Ascending aorta (tissue), 2 donors: ENCODE measurements at regions not wholly inside any gene's neighbourhood (a gene's known extent, or its start where the extent isn't known, plus 50 kb on each side); places are given as distances from the start of the nearest gene placed in this dataset.

Experiments
- DNase-seq, 2 donors: peaks; one replicate each; pipeline ENCODE4 v3.0.0-alpha.2; 2019; ENCODE audit warnings: low spot score in 2 of 2
- H3K27ac ChIP-seq, 2 donors: fragments of 200-600 bp; sonication (generic); one replicate each; pipeline ENCODE4 v1.5.1; 2016 to 2017; ENCODE audit warnings: mild to moderate bottlenecking in 1 of 2
- H3K27me3 ChIP-seq: fragments of 200-600 bp; sonication (generic); one replicate; pipeline ENCODE4 v1.5.1; 2017
- H3K36me3 ChIP-seq, 2 donors: fragments of 200-600 bp; sonication (generic); one replicate each; pipeline ENCODE4 v1.5.1; 2016
- H3K4me1 ChIP-seq, 2 donors: fragments of 200-600 bp; sonication (generic); one replicate each; pipeline ENCODE4 v1.5.1; 2016 to 2017; ENCODE audit warnings: mild to moderate bottlenecking in 1 of 2
- H3K4me3 ChIP-seq, 2 donors: fragments of 200-600 bp; sonication (generic); one replicate each; pipeline ENCODE4 v1.5.1; 2016 to 2017; ENCODE audit warnings: mild to moderate bottlenecking in 1 of 2
- H3K9me3 ChIP-seq, 2 donors: fragments of 200-600 bp; sonication (generic); one replicate each; pipeline ENCODE4 v1.5.1; 2016
- intact Hi-C: fragments of 100-400 bp; cut with DNase I; formaldehyde crosslinking; loops from one replicate; pipeline ENCODE4 v1.15.1; 2023
- TF ChIP-seq, protein P1 (sequence below), 3 experiments: fragments of 200-600 bp in 2 of 3; fragments of 450-650 bp in 1 of 3; sonication (generic) in 2 of 3; IDR thresholded peaks; one replicate each; pipeline ENCODE4 v1.5.1; 2016 to 2019; ENCODE audit warnings: antibody characterized with exemption in 3 of 3, mild to moderate bottlenecking in 1 of 3, moderate library complexity in 1 of 3

DNA sequence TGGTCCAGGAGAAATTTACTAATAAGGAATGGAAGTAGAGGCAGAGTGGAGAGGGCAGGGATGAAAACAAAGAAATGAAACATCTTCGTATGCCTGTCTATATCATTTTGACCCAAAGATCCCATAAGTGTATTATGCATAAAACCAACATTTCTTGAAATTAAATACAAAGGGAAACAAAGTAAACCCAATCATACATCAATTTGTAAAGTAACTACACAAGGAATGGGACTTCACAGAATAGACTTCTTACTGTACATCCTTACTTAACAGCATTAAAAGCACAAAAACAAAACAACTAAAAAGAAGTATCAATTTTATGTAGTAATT, 253.6 kb upstream of the CCDC179 start:
- Histone ChIP-seq H3K4me1 (no peaks in the 10 kb centered on the region), H3K4me3 (no peak overlapping the region), H3K27me3 (no peaks in the 10 kb centered on the region), H3K27ac (no peak overlapping the region), H3K9me3 (no peaks in the 10 kb centered on the region), H3K36me3 (no peaks in the 10 kb centered on the region)
- DNase-seq, result no peak
- intact Hi-C loops, result no loop called here
- TF ChIP-seq, protein P1, sequence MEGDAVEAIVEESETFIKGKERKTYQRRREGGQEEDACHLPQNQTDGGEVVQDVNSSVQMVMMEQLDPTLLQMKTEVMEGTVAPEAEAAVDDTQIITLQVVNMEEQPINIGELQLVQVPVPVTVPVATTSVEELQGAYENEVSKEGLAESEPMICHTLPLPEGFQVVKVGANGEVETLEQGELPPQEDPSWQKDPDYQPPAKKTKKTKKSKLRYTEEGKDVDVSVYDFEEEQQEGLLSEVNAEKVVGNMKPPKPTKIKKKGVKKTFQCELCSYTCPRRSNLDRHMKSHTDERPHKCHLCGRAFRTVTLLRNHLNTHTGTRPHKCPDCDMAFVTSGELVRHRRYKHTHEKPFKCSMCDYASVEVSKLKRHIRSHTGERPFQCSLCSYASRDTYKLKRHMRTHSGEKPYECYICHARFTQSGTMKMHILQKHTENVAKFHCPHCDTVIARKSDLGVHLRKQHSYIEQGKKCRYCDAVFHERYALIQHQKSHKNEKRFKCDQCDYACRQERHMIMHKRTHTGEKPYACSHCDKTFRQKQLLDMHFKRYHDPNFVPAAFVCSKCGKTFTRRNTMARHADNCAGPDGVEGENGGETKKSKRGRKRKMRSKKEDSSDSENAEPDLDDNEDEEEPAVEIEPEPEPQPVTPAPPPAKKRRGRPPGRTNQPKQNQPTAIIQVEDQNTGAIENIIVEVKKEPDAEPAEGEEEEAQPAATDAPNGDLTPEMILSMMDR (IDR thresholded peaks at IDR 0.05), result no peak

- TF ChIP-seq, protein P1 (IDR thresholded peaks at IDR 0.05), result no peak
- H3K36me3 ChIP-seq, result no peaks in the 10 kb centered on the region
- no peak overlapping the region for H3K4me3 ChIP-seq
- no peaks in the 10 kb centered on the region for H3K9me3 ChIP-seq
- no peaks in the 10 kb centered on the region for H3K27me3 ChIP-seq
- DNase-seq, result no peak
- H3K27ac ChIP-seq, result no peak overlapping the region
- H3K4me1 ChIP-seq, result no peaks in the 10 kb centered on the region
- intact Hi-C loops, result no loop called here
Observed at GRCh38 chr11:23123753-23124152, 263.5 kb upstream of the CCDC179 start.

- H3K9me3 ChIP-seq, result no peaks in the 10 kb centered on the region
- no peaks in the 10 kb centered on the region for H3K4me1 ChIP-seq
- no peak overlapping the region for H3K27ac ChIP-seq
- TF ChIP-seq, protein P1 (IDR thresholded peaks at IDR 0.05), result no peak
- H3K36me3 ChIP-seq, result no peaks in the 10 kb centered on the region
- H3K27me3 ChIP-seq, result no peaks in the 10 kb centered on the region
- no peak for DNase-seq
- intact Hi-C loops, result no loop called here
- H3K4me3 ChIP-seq, result no peak overlapping the region
Observed at GRCh38 chr11:23124249-23124648, 264.0 kb upstream of the CCDC179 start.

DNA sequence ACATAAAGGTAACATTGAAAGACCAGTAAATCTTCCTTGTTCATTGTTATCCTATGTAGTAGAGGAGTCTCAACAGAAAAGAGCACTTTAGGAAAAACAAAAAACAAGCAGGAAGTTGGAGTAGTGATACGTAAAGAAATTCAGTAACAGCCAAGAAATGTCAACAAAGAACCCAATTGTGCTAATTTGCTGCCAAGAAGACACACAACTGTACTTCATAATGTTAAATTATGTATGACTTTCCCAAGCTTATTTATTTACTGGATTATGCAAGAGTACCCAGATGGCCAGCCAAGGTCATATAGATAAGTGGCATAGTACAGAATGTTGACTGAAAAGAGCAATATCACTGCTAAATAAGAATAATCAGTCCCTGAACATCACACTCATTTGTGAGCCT, 264.7 kb upstream of the CCDC179 start:
- TF ChIP-seq, protein P1 (IDR thresholded peaks at IDR 0.05), result no peak
- Histone ChIP-seq H3K4me1 (no peaks in the 10 kb centered on the region), H3K4me3 (no peak overlapping the region), H3K27me3 (no peaks in the 10 kb centered on the region), H3K27ac (no peak overlapping the region), H3K9me3 (no peaks in the 10 kb centered on the region), H3K36me3 (no peaks in the 10 kb centered on the region)
- intact Hi-C loops, result no loop called here
- no peak for DNase-seq

DNA sequence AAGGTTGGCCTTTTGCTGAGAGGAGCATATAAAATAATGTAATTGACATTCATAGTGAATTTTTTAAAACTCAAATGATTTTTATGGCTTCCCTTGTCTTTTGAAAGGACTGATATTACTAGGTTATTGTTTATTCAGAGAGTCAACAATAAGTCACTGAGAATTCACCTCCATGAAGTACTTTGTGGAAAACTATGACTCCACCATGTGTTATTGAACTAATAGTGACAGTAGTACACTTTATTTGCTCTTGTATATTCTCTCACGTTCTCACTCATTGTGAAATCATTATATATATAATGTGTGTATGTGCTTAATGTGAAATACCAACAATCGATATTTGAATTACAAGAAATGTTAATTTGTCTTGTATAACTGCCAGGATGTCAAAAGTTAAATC, 267.4 kb upstream of the CCDC179 start:
- H3K4me1 ChIP-seq, result no peaks in the 10 kb centered on the region
- TF ChIP-seq, protein P1 (IDR thresholded peaks at IDR 0.05), result no peak
- H3K9me3 ChIP-seq, result peaks cover 0 to 3% of the 10 kb centered on the region in 2 donors
- H3K27me3 ChIP-seq, result no peaks in the 10 kb centered on the region
- H3K36me3 ChIP-seq, result no peaks in the 10 kb centered on the region
- no peak for DNase-seq
- H3K4me3 ChIP-seq, result no peak overlapping the region
- intact Hi-C loops, result no loop called here
- no peak overlapping the region for H3K27ac ChIP-seq

GRCh38 chr11:23134627-23135026, 274.4 kb upstream of the CCDC179 start:
- TF ChIP-seq, protein P1 (IDR thresholded peaks at IDR 0.05), result no peak
- intact Hi-C loops, result no loop called here
- no peak for DNase-seq
- no peak overlapping the region for H3K27ac ChIP-seq
- no peaks in the 10 kb centered on the region for H3K27me3 ChIP-seq
- no peaks in the 10 kb centered on the region for H3K36me3 ChIP-seq
- H3K4me3 ChIP-seq, result no peak overlapping the region
- H3K4me1 ChIP-seq, result no peaks in the 10 kb centered on the region
- H3K9me3 ChIP-seq, result peaks cover 0 to 3% of the 10 kb centered on the region in 2 donors
